ENCODE measurements at regions not wholly inside any gene's neighbourhood (a gene's known extent, or its start where the extent isn't known, plus 50 kb on each side); places are given as distances from the start of the nearest gene placed in this dataset.

DNA sequence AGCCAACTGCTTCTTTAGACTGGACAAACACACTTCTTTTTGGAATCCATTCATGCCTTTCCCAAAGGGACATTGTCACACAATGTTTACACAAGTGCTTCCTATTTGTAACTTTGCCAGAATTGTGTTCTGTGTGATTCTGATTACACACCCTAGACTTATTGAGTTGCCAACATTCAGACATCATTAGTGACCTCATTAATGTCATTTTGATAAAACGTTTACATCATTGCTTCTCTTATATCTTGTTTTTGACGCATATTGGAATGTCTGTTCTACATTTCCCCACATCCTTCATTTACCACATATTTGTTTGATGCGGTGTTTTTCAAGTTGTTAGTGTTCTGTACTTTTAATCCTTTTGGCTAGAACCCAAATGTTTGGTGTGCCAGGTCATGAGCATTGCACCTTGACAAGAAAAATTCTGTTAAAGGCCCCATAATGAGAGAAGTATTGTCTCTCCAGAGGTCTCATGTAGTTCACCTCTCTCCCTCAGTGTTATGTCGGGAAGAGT is 305.5 kb downstream of the AEBP2 start:
- H3K4me3 ChIP-seq (ENCODE audit: low read length in 2 of 2): no peak overlapping the region
- no peak overlapping the region for H2BK12ac ChIP-seq (ENCODE audit: low read length)
- H4K8ac ChIP-seq (ENCODE audit: low read depth, low read length): no peak overlapping the region
- no peaks in the 10 kb centered on the region for H3K9me3 ChIP-seq (replicated peaks in 1 of 2; ENCODE audit: control insufficient read depth in 2 of 2, insufficient read depth in 1 of 2, low read depth in 1 of 2, low read length in 2 of 2)
- no peaks in the 10 kb centered on the region for H3K79me1 ChIP-seq (ENCODE audit: low read depth, low read length)
- H2BK5ac ChIP-seq (ENCODE audit: low read length): no peak overlapping the region
- H3K18ac ChIP-seq (ENCODE audit: low read length): no peak overlapping the region
- no peak overlapping the region for H2BK120ac ChIP-seq (ENCODE audit: low read depth, low read length)
- no peak overlapping the region for H2AFZ ChIP-seq (ENCODE audit: low read length)
- H3K14ac ChIP-seq (ENCODE audit: low read length): no peak overlapping the region
- DNase-seq (ENCODE audit: low spot score): no peak
- no peak overlapping the region for H3K4ac ChIP-seq (ENCODE audit: low read length)
- WGBS, 2 donors (ENCODE audit: extremely low coverage in 2 of 2, insufficient read length in 2 of 2, insufficient replicate concordance in 1 of 2): no CpG with 5 or more reads among the region's 4 CpGs
- no peak overlapping the region for H3K4me2 ChIP-seq (ENCODE audit: insufficient read depth, low read length, poor library complexity, severe bottlenecking)
- H3K4me1 ChIP-seq (ENCODE audit: control insufficient read depth in 2 of 2, insufficient read depth in 1 of 2, low read depth in 1 of 2, low read length in 2 of 2): no peaks in the 10 kb centered on the region
- H3K27ac ChIP-seq (replicated peaks; ENCODE audit: low read length): no peak overlapping the region
- H4K91ac ChIP-seq (ENCODE audit: low read depth, low read length, poor library complexity): no peak overlapping the region
- H3K36me3 ChIP-seq (replicated peaks in 1 of 2; ENCODE audit: control insufficient read depth in 2 of 2, insufficient read depth in 2 of 2, low read length in 2 of 2): no peaks in the 10 kb centered on the region
- H2BK15ac ChIP-seq (ENCODE audit: low read length): no peak overlapping the region
- no peaks in the 10 kb centered on the region for H3K27me3 ChIP-seq (ENCODE audit: control insufficient read depth in 3 of 3, insufficient read depth in 3 of 3, low read depth in 1 of 3, low read length in 3 of 3)
- no peak overlapping the region for H2AK5ac ChIP-seq (ENCODE audit: low read depth, low read length)
- no peak overlapping the region for H3K9ac ChIP-seq (ENCODE audit: low read depth, low read length, poor library complexity)
- no peak overlapping the region for H3K23ac ChIP-seq (ENCODE audit: low read depth, low read length, poor library complexity)

DNA sequence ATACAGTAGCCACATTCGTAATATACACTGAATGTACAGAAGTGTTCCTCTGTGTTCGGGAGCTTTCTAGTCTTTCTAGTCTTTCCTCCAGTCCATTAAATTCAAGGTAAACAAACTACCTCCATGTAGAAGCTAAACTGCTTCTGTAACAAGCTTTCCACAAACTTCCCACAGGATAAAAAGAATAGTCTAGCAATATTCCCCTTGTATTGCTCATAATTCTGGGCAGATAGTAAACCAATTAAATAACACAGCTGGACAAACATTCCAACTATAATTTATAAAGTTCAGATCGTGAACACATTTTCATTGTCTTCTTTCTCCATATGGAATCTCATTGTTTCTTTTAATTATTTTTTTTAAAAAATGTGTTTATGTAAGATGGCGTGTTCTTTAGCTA is 307.2 kb downstream of the AEBP2 start:
- WGBS, 2 donors (ENCODE audit: extremely low coverage in 2 of 2, insufficient read length in 2 of 2, insufficient replicate concordance in 1 of 2): 100% methylated on average over 1 of the region's 4 CpGs; no CpG with 5 or more reads in 1 of the 2 donors
- H3K79me1 ChIP-seq (ENCODE audit: low read depth, low read length): no peaks in the 10 kb centered on the region
- H3K27me3 ChIP-seq (ENCODE audit: control insufficient read depth in 3 of 3, insufficient read depth in 3 of 3, low read depth in 1 of 3, low read length in 3 of 3): no peaks in the 10 kb centered on the region
- no peak overlapping the region for H3K4me3 ChIP-seq (ENCODE audit: low read length in 2 of 2)
- H3K14ac ChIP-seq (ENCODE audit: low read length): no peak overlapping the region
- DNase-seq (ENCODE audit: low spot score): no peak
- no peak overlapping the region for H2BK120ac ChIP-seq (ENCODE audit: low read depth, low read length)
- H3K4me2 ChIP-seq (ENCODE audit: insufficient read depth, low read length, poor library complexity, severe bottlenecking): no peak overlapping the region
- H2AK5ac ChIP-seq (ENCODE audit: low read depth, low read length): no peak overlapping the region
- H2AFZ ChIP-seq (ENCODE audit: low read length): no peak overlapping the region
- H2BK12ac ChIP-seq (ENCODE audit: low read length): no peak overlapping the region
- H3K4me1 ChIP-seq (ENCODE audit: control insufficient read depth in 2 of 2, insufficient read depth in 1 of 2, low read depth in 1 of 2, low read length in 2 of 2): no peaks in the 10 kb centered on the region
- no peak overlapping the region for H4K8ac ChIP-seq (ENCODE audit: low read depth, low read length)
- H3K23ac ChIP-seq (ENCODE audit: low read depth, low read length, poor library complexity): no peak overlapping the region
- no peak overlapping the region for H3K27ac ChIP-seq (replicated peaks; ENCODE audit: low read length)
- no peaks in the 10 kb centered on the region for H3K9me3 ChIP-seq (replicated peaks in 1 of 2; ENCODE audit: control insufficient read depth in 2 of 2, insufficient read depth in 1 of 2, low read depth in 1 of 2, low read length in 2 of 2)
- H3K18ac ChIP-seq (ENCODE audit: low read length): no peak overlapping the region
- H2BK15ac ChIP-seq (ENCODE audit: low read length): no peak overlapping the region
- H3K4ac ChIP-seq (ENCODE audit: low read length): no peak overlapping the region
- no peak overlapping the region for H4K91ac ChIP-seq (ENCODE audit: low read depth, low read length, poor library complexity)
- no peak overlapping the region for H3K9ac ChIP-seq (ENCODE audit: low read depth, low read length, poor library complexity)
- no peak overlapping the region for H2BK5ac ChIP-seq (ENCODE audit: low read length)
- no peaks in the 10 kb centered on the region for H3K36me3 ChIP-seq (replicated peaks in 1 of 2; ENCODE audit: control insufficient read depth in 2 of 2, insufficient read depth in 2 of 2, low read length in 2 of 2)

DNA sequence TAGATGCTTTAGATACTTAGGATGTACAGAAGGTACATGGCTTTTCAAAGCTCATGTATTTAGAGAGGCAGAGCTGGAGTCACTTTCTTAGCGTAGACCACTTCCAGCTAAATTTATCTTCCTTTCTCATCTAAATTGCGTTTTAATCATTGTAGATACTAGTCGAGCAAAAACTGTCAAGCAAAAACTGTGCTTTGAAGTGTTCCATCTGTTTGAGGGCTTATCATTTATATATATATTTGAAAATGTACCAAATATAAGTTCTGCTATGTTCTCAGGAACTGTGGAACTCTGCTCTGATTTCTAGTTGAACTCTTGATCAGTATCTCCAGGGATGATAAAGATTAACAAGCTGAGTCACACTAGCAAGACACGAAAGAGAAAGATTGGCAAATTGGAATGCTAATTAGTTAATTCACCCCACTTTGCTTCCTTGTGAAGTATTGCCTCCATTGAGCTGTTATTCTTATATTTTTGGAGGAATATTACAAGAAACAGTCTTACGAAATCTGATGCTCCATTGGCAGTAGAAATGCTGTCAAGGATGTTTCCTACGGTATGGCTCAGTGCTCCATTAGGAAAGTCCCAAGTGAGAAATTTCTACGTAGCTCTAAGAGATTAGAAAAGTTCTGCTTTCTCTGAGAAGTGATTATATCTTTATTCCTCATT is 310.7 kb downstream of the AEBP2 start:
- Histone ChIP-seq H2BK15ac (ENCODE audit: low read length) (no peak overlapping the region), H4K8ac (ENCODE audit: low read depth, low read length) (no peak overlapping the region), H3K18ac (ENCODE audit: low read length) (no peak overlapping the region), H3K9me3 (replicated peaks in 1 of 2; ENCODE audit: control insufficient read depth in 2 of 2, insufficient read depth in 1 of 2, low read depth in 1 of 2, low read length in 2 of 2) (peaks cover 3 to 4% of the 10 kb centered on the region in 2 donors), H3K23ac (ENCODE audit: low read depth, low read length, poor library complexity) (no peak overlapping the region), H2BK120ac (ENCODE audit: low read depth, low read length) (no peak overlapping the region), H2AK5ac (ENCODE audit: low read depth, low read length) (no peak overlapping the region), H3K4me1 (ENCODE audit: control insufficient read depth in 2 of 2, insufficient read depth in 1 of 2, low read depth in 1 of 2, low read length in 2 of 2) (no peaks in the 10 kb centered on the region), H3K4me2 (ENCODE audit: insufficient read depth, low read length, poor library complexity, severe bottlenecking) (no peak overlapping the region), H3K4ac (ENCODE audit: low read length) (no peak overlapping the region), H2AFZ (ENCODE audit: low read length) (no peak overlapping the region), H3K36me3 (replicated peaks in 1 of 2; ENCODE audit: control insufficient read depth in 2 of 2, insufficient read depth in 2 of 2, low read length in 2 of 2) (no peaks in the 10 kb centered on the region), H3K4me3 (ENCODE audit: low read length in 2 of 2) (no peak overlapping the region), H3K14ac (ENCODE audit: low read length) (no peak overlapping the region), H2BK12ac (ENCODE audit: low read length) (no peak overlapping the region), H3K79me1 (ENCODE audit: low read depth, low read length) (no peaks in the 10 kb centered on the region), H4K91ac (ENCODE audit: low read depth, low read length, poor library complexity) (no peak overlapping the region), H3K27ac (replicated peaks; ENCODE audit: low read length) (no peak overlapping the region), H2BK5ac (ENCODE audit: low read length) (no peak overlapping the region), H3K27me3 (ENCODE audit: control insufficient read depth in 3 of 3, insufficient read depth in 3 of 3, low read depth in 1 of 3, low read length in 3 of 3) (peaks cover 0 to 1% (median 0%) of the 10 kb centered on the region in 3 experiments), H3K9ac (ENCODE audit: low read depth, low read length, poor library complexity) (no peak overlapping the region)
- DNase-seq (ENCODE audit: low spot score): no peak
- WGBS, 2 donors (ENCODE audit: extremely low coverage in 2 of 2, insufficient read length in 2 of 2, insufficient replicate concordance in 1 of 2): no CpG with 5 or more reads among the region's 7 CpGs

DNA sequence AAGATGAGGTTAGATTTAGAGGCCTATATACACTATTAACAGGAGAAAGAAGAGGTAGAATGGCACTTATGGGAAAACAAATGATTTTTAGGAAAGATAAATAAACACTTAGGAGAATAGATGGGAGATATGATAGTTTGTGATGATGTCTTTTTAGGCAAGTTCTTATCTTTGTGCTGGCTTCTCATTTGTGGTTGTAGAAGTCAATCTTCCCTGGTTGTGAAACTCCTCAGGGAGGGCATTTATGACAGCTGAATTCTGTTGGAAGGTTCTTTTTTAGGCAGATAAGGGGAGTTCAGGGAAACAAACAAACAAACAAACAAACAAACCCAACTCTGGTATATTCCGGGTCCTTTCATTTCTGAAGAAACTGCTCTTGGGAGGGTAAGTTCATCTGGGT is 311.8 kb downstream of the AEBP2 start:
- Histone ChIP-seq H4K91ac (ENCODE audit: low read depth, low read length, poor library complexity) (no peak overlapping the region), H3K79me1 (ENCODE audit: low read depth, low read length) (no peaks in the 10 kb centered on the region), H2BK5ac (ENCODE audit: low read length) (no peak overlapping the region), H2AFZ (ENCODE audit: low read length) (no peak overlapping the region), H4K8ac (ENCODE audit: low read depth, low read length) (no peak overlapping the region), H3K9me3 (replicated peaks in 1 of 2; ENCODE audit: control insufficient read depth in 2 of 2, insufficient read depth in 1 of 2, low read depth in 1 of 2, low read length in 2 of 2) (peaks cover 3 to 4% of the 10 kb centered on the region in 2 donors), H3K36me3 (replicated peaks in 1 of 2; ENCODE audit: control insufficient read depth in 2 of 2, insufficient read depth in 2 of 2, low read length in 2 of 2) (no peaks in the 10 kb centered on the region), H3K23ac (ENCODE audit: low read depth, low read length, poor library complexity) (no peak overlapping the region), H2BK15ac (ENCODE audit: low read length) (no peak overlapping the region), H3K27me3 (ENCODE audit: control insufficient read depth in 3 of 3, insufficient read depth in 3 of 3, low read depth in 1 of 3, low read length in 3 of 3) (peaks cover 0 to 1% (median 0%) of the 10 kb centered on the region in 3 experiments), H3K4me3 (ENCODE audit: low read length in 2 of 2) (no peak overlapping the region), H3K18ac (ENCODE audit: low read length) (no peak overlapping the region), H3K4me2 (ENCODE audit: insufficient read depth, low read length, poor library complexity, severe bottlenecking) (no peak overlapping the region), H3K27ac (replicated peaks; ENCODE audit: low read length) (no peak overlapping the region), H3K4me1 (ENCODE audit: control insufficient read depth in 2 of 2, insufficient read depth in 1 of 2, low read depth in 1 of 2, low read length in 2 of 2) (no peaks in the 10 kb centered on the region), H3K4ac (ENCODE audit: low read length) (no peak overlapping the region), H3K9ac (ENCODE audit: low read depth, low read length, poor library complexity) (no peak overlapping the region), H2BK120ac (ENCODE audit: low read depth, low read length) (no peak overlapping the region), H2AK5ac (ENCODE audit: low read depth, low read length) (no peak overlapping the region), H2BK12ac (ENCODE audit: low read length) (no peak overlapping the region), H3K14ac (ENCODE audit: low read length) (no peak overlapping the region)
- DNase-seq (ENCODE audit: low spot score): no peak
- WGBS, 2 donors (ENCODE audit: extremely low coverage in 2 of 2, insufficient read length in 2 of 2, insufficient replicate concordance in 1 of 2): no CpG with 5 or more reads among the region's 1 CpG
